Neuronal stem cell (in vitro differentiated cells): ENCODE measurements at regions not wholly inside any gene's neighbourhood (a gene's known extent, or its start where the extent isn't known, plus 50 kb on each side); places are given as distances from the start of the nearest gene placed in this dataset.

Source experiments
- DNase-seq: peaks from one replicate; pipeline ENCODE4 v3.0.0-alpha.2; 2013; ENCODE audit warnings: low spot score
- H2AFZ ChIP-seq: one replicate; pipeline ENCODE4 v1.6.1; 2013; ENCODE audit warnings: mild to moderate bottlenecking, low read length, inconsistent platforms
- H2AK5ac ChIP-seq: 2 replicates; pipeline ENCODE4 v1.6.1; 2013; ENCODE audit warnings: low read depth, mild to moderate bottlenecking, inconsistent platforms, low read length, moderate library complexity, mixed read lengths
- H2BK120ac ChIP-seq: 2 replicates; pipeline ENCODE4 v1.6.1; 2013; ENCODE audit warnings: low read depth, mild to moderate bottlenecking, inconsistent platforms, low read length, moderate library complexity, mixed read lengths
- H2BK12ac ChIP-seq: one replicate; pipeline ENCODE4 v1.6.1; 2013; ENCODE audit warnings: low read length, inconsistent platforms
- H2BK15ac ChIP-seq: 2 replicates; pipeline ENCODE4 v1.6.1; 2013; ENCODE audit warnings: mild to moderate bottlenecking, low read length, inconsistent platforms, mixed read lengths
- H2BK5ac ChIP-seq: one replicate; pipeline ENCODE4 v1.6.1; 2013; ENCODE audit warnings: inconsistent platforms, mild to moderate bottlenecking, low read length, moderate library complexity
- H3K14ac ChIP-seq: one replicate; pipeline ENCODE4 v1.6.1; 2013; ENCODE audit warnings: low read length, inconsistent platforms
- H3K18ac ChIP-seq: 2 replicates; pipeline ENCODE4 v1.6.1; 2013; ENCODE audit warnings: low read length, inconsistent platforms
- H3K23ac ChIP-seq: 2 replicates; pipeline ENCODE4 v1.6.1; 2013; ENCODE audit warnings: low read depth, mild to moderate bottlenecking, mixed read lengths, low read length, inconsistent platforms; ENCODE audit not compliant: poor library complexity
- H3K27ac ChIP-seq: replicated peaks from 3 replicates; pipeline ENCODE4 v1.5.1; 2013; ENCODE audit warnings: low read length, inconsistent platforms
- H3K27me3 ChIP-seq, 3 experiments: 2 replicates each; pipeline ENCODE4 v1.6.1; 2013; ENCODE audit warnings: low read length in 3 of 3, mild to moderate bottlenecking in 2 of 3, inconsistent platforms in 1 of 3, low read depth in 1 of 3, mixed read lengths in 1 of 3, moderate library complexity in 1 of 3; ENCODE audit not compliant: control insufficient read depth in 3 of 3, insufficient read depth in 3 of 3
- H3K36me3 ChIP-seq, 2 donors: replicated peaks in 1 of 2; 2 replicates each; pipeline ENCODE4 v1.6.1; 2013; ENCODE audit warnings: low read length in 2 of 2; ENCODE audit not compliant: control insufficient read depth in 2 of 2, insufficient read depth in 2 of 2
- H3K4ac ChIP-seq: 2 replicates; pipeline ENCODE4 v1.6.1; 2013; ENCODE audit warnings: inconsistent platforms, mild to moderate bottlenecking, low read length, moderate library complexity
- H3K4me1 ChIP-seq, 2 donors: 1 replicate in 1 of 2; 2 replicates in 1 of 2; pipeline ENCODE4 v1.6.1; 2013; ENCODE audit warnings: low read length in 2 of 2, low read depth in 1 of 2; ENCODE audit not compliant: control insufficient read depth in 2 of 2, insufficient read depth in 1 of 2
- H3K4me2 ChIP-seq: one replicate; pipeline ENCODE4 v1.6.1; 2013; ENCODE audit warnings: mild to moderate bottlenecking, low read length, inconsistent platforms; ENCODE audit not compliant: insufficient read depth, poor library complexity, severe bottlenecking
- H3K4me3 ChIP-seq, 2 donors: 2 replicates each; pipeline ENCODE4 v1.5.1; 2013; ENCODE audit warnings: low read length in 2 of 2, mild to moderate bottlenecking in 2 of 2, inconsistent platforms in 1 of 2, moderate library complexity in 1 of 2
- H3K79me1 ChIP-seq: one replicate; pipeline ENCODE4 v1.6.1; 2013; ENCODE audit warnings: low read depth, mild to moderate bottlenecking, inconsistent platforms, low read length, moderate library complexity
- H3K9ac ChIP-seq: one replicate; pipeline ENCODE4 v1.6.1; 2013; ENCODE audit warnings: mild to moderate bottlenecking, low read depth, low read length, inconsistent platforms; ENCODE audit not compliant: poor library complexity
- H3K9me3 ChIP-seq, 2 donors: replicated peaks in 1 of 2; 2 replicates each; pipeline versions ENCODE3 to v1.6.1; 2013; ENCODE audit warnings: low read length in 2 of 2, mild to moderate bottlenecking in 2 of 2, inconsistent platforms in 1 of 2, low read depth in 1 of 2, mixed read lengths in 1 of 2, moderate library complexity in 1 of 2; ENCODE audit not compliant: control insufficient read depth in 2 of 2, insufficient read depth in 1 of 2
- H4K8ac ChIP-seq: one replicate; pipeline ENCODE4 v1.6.1; 2013; ENCODE audit warnings: low read depth, mild to moderate bottlenecking, inconsistent platforms, low read length, moderate library complexity
- H4K91ac ChIP-seq: one replicate; pipeline ENCODE4 v1.6.1; 2013; ENCODE audit warnings: low read length, low read depth, mild to moderate bottlenecking, inconsistent platforms; ENCODE audit not compliant: poor library complexity
- WGBS, 2 donors: extraction: QIAGEN DNeasy Blood & Tissue Kit; methylation state at CpG; one replicate each; pipeline ENCODE4 v1.1.7; 2013; ENCODE audit warnings: missing lambda C conversion rate in 2 of 2, mixed read lengths in 1 of 2; ENCODE audit not compliant: insufficient read length in 2 of 2, insufficient replicate concordance in 1 of 2; ENCODE audit errors: extremely low coverage in 2 of 2; 5-methylcytosine and 5-hydroxymethylcytosine counted together

DNA sequence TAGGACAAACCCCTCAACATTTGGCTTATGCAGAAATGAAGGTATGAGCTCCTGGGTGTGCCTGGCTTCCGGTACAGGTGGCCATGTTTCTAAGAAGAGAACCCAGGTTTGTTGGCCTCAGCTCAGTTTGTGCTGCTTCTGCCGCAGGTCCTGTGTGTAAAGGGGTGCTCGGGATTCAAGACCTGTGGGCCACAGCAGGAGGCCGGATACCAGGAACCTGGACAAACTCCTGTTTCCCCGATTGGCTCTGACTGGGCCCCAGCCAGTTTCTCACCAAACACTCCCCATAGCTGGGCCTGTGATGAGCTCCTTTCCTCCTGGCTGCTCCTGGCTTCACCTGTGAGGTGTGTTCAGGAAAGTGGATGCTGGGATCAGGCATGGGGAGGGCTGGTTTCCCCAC is 271.2 kb upstream of the IRX2 start:
- Histone ChIP-seq H3K36me3 (no peaks in the 10 kb centered on the region), H4K91ac (no peak overlapping the region), H2AK5ac (no peak overlapping the region), H3K4me1 (no peaks in the 10 kb centered on the region), H3K27me3 (no peaks in the 10 kb centered on the region), H3K79me1 (no peaks in the 10 kb centered on the region), H2BK15ac (no peak overlapping the region), H3K27ac (no peak overlapping the region), H2AFZ (no peak overlapping the region), H3K4ac (no peak overlapping the region), H2BK12ac (no peak overlapping the region), H3K4me2 (no peak overlapping the region), H2BK120ac (no peak overlapping the region), H4K8ac (no peak overlapping the region), H3K9me3 (no peaks in the 10 kb centered on the region), H3K9ac (no peak overlapping the region), H3K4me3 (no peak overlapping the region), H3K14ac (no peak overlapping the region), H3K23ac (no peak overlapping the region), H3K18ac (no peak overlapping the region), H2BK5ac (no peak overlapping the region)
- WGBS, 2 donors = no CpG with 5 or more reads among the region's 5 CpGs
- no peak for DNase-seq

DNA sequence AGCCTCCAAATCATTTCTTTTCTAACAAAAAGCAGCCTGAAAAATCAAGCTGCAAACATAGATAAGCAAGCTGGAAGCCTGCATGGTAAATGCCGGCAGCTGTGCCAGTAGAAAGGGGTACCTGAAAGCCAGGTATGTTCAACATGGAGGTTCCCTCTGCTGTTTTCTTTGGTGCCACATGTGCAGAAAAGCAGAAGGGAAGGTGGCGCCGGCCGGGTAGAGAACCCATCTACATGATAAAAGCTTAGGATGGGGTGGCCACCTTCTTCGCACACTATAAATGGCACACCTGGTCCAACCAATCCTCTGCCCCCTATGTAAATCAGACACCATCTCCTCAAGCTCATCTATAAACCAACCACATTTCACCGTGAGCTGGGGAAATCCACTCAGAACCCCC is 268.9 kb upstream of the IRX2 start:
- Histone ChIP-seq H2BK12ac (no peak overlapping the region), H2BK15ac (no peak overlapping the region), H3K27me3 (no peaks in the 10 kb centered on the region), H3K79me1 (no peaks in the 10 kb centered on the region), H3K27ac (no peak overlapping the region), H4K8ac (no peak overlapping the region), H3K18ac (no peak overlapping the region), H3K4me1 (no peaks in the 10 kb centered on the region), H3K36me3 (no peaks in the 10 kb centered on the region), H3K14ac (no peak overlapping the region), H3K23ac (no peak overlapping the region), H3K4me3 (no peak overlapping the region), H3K4ac (no peak overlapping the region), H2BK120ac (no peak overlapping the region), H2AK5ac (no peak overlapping the region), H3K9ac (no peak overlapping the region), H3K9me3 (no peaks in the 10 kb centered on the region), H3K4me2 (no peak overlapping the region), H2BK5ac (no peak overlapping the region), H4K91ac (no peak overlapping the region), H2AFZ (no peak overlapping the region)
- DNase-seq = no peak
- no CpG with 5 or more reads among the region's 6 CpGs for WGBS, 2 donors

DNA sequence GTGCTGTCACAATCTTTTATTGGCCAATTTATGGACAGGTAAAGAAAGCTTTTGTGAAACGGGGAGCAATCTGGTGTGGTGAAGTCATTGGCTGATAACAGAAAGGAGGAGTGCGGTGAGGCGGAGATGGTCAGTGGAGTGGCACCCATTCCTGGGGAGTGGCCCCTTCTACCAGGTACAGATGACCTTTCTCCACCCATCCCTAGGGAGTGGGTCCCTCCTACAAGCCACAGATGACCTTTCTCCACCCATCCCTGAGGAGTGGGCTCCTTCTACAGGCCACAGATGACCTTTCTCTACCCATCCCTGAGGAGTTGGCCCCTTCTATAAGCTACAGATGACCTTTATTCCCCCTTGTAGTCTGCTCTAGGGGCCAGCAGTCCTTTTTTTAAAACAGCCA is 267.6 kb upstream of the IRX2 start:
- H3K18ac ChIP-seq = no peak overlapping the region
- no peak overlapping the region for H2BK15ac ChIP-seq
- H2BK120ac ChIP-seq = no peak overlapping the region
- H2AK5ac ChIP-seq = no peak overlapping the region
- H3K14ac ChIP-seq = no peak overlapping the region
- no peaks in the 10 kb centered on the region for H3K36me3 ChIP-seq
- no peak overlapping the region for H2AFZ ChIP-seq
- peaks cover 0 to 1% of the 10 kb centered on the region in 2 donors for H3K9me3 ChIP-seq
- H3K27ac ChIP-seq = no peak overlapping the region
- DNase-seq = no peak
- H3K4me1 ChIP-seq = no peaks in the 10 kb centered on the region
- H3K27me3 ChIP-seq = no peaks in the 10 kb centered on the region
- no peak overlapping the region for H3K9ac ChIP-seq
- H3K79me1 ChIP-seq = no peaks in the 10 kb centered on the region
- no peak overlapping the region for H2BK5ac ChIP-seq
- WGBS, 2 donors = no CpG with 5 or more reads among the region's 3 CpGs
- no peak overlapping the region for H4K8ac ChIP-seq
- no peak overlapping the region for H3K23ac ChIP-seq
- H2BK12ac ChIP-seq = no peak overlapping the region
- H4K91ac ChIP-seq = no peak overlapping the region
- no peak overlapping the region for H3K4me3 ChIP-seq
- no peak overlapping the region for H3K4me2 ChIP-seq
- H3K4ac ChIP-seq = no peak overlapping the region

DNA sequence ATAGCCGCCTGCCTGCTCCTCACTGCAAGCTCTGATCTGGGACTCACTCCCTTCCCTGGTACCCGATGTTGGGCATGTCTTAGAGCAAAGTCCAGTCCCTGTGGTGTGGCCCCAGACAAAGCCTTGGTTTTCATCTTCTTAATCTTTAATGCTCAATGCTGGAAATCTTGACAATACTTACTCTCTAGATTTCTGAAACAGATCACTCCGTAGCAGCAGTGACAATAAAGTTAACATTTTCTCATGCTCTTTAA is 260.2 kb upstream of the IRX2 start:
- Histone ChIP-seq H3K4me3 (no peak overlapping the region), H3K9me3 (peaks cover 0 to 2% of the 10 kb centered on the region in 2 donors), H3K27me3 (no peaks in the 10 kb centered on the region), H3K23ac (no peak overlapping the region), H2BK12ac (no peak overlapping the region), H2AFZ (no peak overlapping the region), H2AK5ac (no peak overlapping the region), H3K4me2 (no peak overlapping the region), H3K4ac (no peak overlapping the region), H3K36me3 (no peaks in the 10 kb centered on the region), H4K91ac (no peak overlapping the region), H3K18ac (no peak overlapping the region), H3K27ac (no peak overlapping the region), H2BK120ac (no peak overlapping the region), H3K14ac (no peak overlapping the region), H3K4me1 (no peaks in the 10 kb centered on the region), H2BK15ac (no peak overlapping the region), H3K79me1 (no peaks in the 10 kb centered on the region), H3K9ac (no peak overlapping the region), H2BK5ac (no peak overlapping the region), H4K8ac (no peak overlapping the region)
- DNase-seq = no peak
- WGBS, 2 donors = no CpG with 5 or more reads among the region's 3 CpGs
